ENCODE measurements at regions not wholly inside any gene's neighbourhood (a gene's known extent, or its start where the extent isn't known, plus 50 kb on each side); places are given as distances from the start of the nearest gene placed in this dataset.
"Not testable (repeated sequence)": the region's sequence is repeated elsewhere in the genome, so short reads cannot be mapped to it uniquely, and the experiment has no call there.

DNA sequence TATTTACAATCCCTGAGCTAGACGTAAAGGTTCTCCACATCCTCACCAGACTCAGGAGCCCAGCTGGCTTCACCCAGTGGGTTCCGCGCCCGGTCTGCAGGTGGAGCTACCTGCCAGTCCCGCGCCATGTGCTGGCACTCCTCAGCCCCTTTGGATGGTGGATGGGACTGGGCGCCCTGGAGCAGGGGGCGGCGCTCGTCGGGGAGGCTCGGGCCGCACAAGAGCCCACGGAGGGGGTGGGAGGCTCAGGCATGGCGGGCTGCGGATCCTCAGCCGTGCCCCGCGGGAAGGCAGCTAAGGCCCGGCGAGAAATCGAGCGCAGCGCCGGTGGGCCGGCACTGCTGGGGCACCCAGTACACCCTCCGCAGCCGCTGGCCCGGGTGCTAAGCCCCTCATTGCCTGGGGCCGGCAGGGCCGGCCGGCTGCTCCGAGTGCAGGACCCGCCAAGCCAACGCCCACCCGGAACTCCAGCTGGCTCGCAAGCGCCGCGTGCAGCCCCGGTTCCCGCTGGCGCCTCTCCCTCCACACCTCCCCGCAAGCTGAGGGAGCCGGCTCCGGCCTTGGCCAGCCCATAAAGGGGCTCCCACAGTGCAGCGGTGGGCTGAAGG, 448.3 kb downstream of the COL11A1 start:
- DNase-seq: not testable (repeated sequence)

DNA sequence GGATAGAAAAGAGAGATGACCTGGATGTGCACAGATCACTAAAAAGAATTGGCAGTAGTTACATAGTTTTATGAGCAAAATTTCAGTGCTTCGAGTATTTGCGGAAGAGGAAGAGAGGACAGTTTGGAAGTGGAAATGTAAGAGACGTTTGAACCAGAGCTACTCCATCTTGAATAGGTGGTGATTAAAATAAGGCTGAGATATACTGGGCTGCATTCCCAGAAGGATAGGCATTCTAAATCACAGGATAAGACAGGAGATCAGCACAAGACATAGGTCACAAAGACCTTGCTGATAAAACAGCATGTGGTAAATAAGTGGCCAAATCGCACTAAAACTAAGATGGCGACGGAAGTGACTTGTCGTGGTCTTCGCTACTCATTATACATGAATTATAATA, 453.3 kb downstream of the COL11A1 start:
- DNase-seq: no peak

DNA sequence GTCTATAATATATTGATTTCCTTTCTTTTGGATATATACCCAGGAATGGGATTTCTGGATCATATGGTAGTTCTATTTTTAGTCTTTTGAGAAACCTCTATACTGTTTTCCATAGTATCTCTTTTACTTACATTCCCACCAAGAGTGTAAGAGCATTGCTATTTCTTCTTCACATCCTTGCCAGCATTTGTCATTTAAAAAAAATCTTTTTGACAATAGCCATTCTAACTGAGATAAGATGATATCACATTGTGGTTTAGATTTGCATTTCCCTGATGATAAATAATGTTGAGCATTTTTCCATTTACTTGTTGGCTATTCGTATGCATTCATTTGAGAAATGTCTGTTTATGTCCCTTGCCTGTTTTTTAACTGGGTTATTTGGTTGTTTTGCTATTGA, 467.4 kb downstream of the COL11A1 start:
- no peak for DNase-seq

DNA sequence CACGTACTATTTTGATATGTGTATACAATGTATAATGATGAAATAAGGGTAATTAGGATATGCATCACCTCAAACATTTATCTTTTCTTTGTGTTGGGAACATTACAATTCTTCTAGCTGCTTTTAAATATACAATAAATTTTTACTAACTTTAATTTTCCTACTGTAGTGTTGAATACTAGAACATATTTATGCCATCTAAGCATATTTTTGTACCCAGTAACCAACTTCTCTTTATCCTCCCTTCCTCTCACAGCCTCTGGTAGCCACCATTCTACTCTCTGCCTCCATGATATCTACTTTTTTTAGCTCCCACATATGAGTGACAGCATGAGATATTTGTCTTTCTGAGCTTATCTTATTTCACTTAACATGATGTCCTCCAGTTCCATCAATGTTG, 468.0 kb downstream of the COL11A1 start:
- no peak for DNase-seq

DNA sequence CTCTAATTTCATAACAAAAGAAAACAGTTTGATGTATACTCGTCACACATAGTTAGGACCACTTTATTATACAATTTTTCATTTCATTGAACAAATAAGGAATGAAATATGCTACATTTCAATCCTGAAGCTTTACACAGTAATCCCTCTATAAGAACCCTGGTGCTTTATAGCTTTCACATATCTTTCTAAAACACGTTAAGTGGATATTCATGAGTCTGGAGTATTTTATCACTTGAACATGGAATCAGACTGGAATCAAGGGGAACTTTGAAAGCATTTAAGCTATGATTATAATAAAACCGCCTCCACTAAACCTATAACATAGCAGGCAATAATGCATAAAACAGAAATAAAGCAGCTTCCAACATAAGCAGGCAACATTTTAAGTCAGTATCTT, 476.6 kb downstream of the COL11A1 start:
- DNase-seq: no peak

DNA sequence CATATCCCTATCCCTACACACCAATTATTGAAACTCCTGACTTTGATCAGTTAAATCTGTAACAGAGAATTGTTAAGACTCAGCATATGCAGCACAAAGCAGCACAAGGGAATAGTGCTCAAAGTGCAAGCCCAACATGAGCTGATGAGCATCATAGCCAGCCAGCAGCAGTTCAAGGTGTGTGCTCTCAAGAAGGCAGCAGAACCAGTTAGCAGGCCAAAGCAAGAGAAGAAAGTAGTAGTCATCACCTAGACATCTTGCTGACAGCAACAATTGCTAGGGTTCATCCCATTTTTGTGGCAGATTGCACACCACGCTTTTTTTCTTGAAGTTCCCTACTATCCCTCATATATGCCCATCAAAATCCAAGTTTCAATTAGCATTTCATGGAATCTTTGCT, 478.3 kb downstream of the COL11A1 start:
- no peak for DNase-seq

DNA sequence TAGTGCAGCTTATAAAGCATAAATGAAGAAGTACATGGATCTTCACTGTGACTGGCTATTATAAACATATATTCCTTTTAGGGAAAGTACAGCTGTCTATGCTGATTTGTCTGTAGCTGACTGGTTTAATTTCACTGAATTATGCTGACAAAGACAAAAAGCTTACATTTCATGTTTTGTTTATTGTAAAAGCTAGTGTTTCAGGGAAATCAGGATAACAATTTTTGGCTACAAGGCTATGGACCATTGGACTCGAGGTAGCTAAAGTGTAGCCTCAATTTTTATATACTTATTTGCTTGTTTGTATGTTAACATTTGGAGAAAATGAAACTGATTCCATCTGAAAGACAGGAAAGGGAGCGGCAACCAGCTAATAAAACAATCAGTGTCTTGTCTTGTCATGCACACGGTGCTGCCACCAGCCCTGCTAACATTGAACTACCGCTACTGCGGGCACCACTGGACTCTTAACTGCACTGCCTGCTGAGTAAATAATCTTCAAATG, 480.2 kb downstream of the COL11A1 start:
- DNase-seq: peak; percentile 23

DNA sequence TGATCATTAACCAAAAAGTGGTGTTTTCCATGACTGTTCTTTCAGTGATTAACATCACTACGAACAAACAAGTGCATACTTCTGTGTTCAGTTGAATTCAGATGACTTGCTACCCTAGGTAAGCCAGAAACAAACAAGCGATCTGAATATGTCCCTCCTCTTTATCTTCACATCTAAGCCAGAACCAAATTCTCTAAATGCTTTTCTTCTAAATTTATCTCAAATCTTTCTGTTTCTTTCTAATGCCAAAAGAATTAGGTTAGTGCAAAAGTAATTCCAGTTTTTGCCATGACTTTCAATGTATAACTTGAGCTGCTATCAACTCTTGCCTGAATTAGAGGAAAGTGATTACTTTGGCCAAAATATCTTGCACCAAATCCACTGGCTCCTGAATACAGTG, 481.2 kb downstream of the COL11A1 start:
- no peak for DNase-seq

DNA sequence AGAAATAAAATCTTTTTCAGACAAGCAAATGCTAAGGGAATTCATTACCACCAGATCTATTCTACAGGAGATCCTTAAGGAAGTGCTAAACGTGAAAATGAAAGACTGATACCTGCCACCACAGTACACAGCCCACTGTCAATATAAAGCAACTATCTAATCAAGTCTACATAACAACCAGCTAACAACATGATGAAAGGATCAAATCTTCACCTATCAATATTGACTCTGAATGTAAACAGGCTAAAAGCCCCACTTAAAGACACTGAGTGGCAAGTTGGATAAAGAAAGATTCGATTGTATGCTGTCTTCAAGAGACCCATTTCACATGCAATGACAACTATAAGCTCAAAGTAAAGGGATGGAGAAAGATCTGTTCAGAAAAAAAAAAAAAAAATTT, 492.4 kb downstream of the COL11A1 start:
- no peak for DNase-seq

DNA sequence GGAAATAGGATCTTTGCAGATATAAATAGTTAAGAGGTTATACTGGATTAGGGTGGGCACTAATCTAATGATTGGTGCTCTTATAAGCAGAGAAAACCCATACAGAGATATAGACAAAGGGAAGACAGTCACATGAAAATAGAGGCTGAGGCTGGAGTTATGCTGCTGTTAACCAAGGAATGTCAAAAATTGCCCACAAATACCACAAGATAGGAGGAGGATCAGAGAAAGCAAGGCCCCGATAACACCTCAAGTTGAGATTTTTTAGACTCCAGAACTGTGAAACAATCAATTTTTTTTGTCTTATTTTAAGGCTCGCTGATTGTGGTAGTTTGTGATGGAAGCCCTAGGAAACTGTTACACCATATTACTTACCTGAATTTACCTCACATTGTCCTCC, 513.2 kb downstream of the COL11A1 start:
- DNase-seq: no peak

DNA sequence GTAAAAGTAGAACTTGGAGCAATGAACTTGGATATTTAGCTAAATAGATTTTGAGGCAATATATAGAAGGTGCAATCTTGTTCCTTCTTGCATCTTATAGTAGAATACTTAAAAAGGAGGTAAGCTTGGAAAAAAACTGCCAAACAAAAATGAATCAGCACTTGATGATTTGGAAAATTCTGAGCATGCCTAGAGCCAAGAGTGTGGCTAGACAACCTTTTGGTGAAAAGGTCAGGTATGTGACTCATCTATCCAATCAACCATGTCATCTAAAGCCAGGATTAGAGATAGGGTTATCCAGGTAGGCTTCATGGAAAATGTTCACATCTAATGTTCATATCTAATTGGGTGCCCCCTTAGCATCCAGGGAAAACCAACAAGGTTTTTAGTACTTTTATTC, 515.0 kb downstream of the COL11A1 start:
- DNase-seq: no peak

DNA sequence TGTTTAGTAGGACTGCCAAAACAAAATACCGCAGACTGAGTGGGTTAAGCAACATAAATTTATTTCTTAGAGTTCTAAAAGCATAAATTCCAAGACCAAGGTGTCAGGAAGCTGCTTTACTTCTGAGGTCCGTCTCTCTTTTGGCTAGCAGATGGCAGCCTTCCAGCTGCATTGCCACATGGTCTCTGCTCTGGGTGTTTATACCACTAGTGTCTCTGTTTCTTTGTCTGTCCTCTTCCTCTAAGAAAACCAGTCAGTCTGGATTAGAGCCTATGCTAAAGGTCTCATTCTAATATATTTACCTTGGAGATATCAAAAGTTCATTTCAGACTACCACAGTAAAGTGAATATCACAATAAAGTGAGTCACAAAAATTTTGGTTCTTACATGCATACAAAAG, 519.8 kb downstream of the COL11A1 start:
- DNase-seq: peak; percentile 3

DNA sequence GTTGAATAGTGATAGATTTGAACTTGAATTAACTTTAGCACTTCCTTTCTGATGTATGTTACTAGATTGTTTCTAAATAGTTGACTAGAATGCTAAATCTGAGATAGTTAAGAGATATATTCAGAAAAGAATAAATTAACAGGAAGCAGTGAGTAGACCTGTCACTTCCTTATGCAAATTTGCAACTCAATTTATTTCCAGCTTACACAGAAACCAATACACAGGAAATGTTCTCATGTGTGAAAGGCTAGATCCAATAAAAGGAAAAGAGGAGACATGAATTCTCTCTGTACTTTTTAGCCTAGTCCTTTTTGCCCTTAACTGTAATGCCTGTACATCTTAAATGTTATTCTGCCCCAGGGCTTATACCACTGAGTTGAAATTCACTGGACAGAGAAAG, 522.3 kb downstream of the COL11A1 start:
- no peak for DNase-seq

DNA sequence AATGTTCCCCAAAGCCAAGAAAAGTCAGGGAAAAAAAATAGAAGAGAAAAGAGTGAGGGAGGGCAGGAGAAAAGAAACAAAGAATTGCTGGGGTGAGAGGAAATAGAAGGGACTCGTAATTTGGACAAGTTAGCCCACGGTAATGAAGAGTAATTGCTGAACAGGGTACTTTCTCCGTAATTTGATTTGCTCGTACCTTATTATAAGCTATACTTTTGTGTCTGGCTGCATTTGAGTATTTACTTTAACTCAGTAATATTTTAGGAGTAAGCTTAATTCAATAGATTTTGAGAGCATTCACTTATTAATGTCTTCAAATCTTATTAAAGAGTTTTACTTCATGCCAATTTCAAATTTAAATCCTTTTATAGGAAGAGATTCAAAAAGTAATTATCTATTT, 527.5 kb downstream of the COL11A1 start:
- no peak for DNase-seq

DNA sequence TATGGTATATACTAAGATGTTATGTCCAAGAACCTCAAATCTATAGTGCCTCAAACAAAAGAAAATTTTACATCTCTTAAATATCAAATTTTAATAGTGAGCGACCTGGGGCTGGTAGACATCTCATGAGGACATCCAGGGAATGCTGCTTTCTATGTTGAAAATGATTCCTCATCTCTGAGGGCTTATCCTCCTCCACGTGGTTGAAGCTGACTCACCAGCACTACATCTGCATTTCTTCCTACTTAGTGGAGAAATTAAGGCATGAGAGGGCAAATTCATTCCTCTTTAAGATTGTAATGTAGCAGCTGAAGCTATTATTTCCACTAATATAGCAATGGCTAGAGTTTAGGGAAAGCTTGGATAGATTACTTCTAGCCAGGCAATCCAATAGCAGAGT, 529.5 kb downstream of the COL11A1 start:
- no peak for DNase-seq

DNA sequence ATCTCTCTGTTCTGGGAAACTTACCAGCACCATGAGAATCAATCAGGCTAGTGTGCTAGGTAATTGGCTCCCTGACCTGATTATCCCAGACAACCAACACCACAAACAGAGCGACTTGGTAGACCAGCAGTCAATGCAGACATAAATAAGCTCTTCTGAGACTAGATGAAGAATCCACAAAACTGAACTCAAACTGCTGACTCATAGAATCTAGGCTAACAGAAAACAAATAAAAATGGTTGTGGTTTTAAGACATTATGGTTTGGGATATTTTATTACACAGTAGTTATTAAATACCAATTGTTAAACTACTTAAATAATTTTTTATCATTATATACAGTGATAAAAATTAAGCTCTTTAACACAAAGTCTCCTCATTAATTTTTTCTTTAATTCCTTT, 535.7 kb downstream of the COL11A1 start:
- DNase-seq: no peak

DNA sequence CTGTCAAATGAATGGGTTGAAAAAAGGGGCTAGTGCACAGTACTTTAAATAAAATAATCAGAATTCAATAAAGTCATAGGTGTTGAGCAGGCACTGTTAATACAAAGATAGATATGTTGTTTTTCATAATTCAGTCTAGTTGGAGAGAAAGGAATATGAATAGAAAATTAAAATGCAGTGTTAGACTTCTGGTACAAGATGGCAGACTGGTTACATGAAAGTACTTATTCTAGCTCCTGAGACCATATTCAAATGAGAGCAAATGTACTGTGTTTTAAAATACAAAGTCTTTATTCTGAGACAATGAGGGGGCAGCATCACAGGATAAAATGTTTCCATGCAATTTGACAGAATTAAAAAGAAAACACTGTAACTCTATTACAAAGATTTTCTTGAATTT, 542.1 kb downstream of the COL11A1 start:
- no peak for DNase-seq

DNA sequence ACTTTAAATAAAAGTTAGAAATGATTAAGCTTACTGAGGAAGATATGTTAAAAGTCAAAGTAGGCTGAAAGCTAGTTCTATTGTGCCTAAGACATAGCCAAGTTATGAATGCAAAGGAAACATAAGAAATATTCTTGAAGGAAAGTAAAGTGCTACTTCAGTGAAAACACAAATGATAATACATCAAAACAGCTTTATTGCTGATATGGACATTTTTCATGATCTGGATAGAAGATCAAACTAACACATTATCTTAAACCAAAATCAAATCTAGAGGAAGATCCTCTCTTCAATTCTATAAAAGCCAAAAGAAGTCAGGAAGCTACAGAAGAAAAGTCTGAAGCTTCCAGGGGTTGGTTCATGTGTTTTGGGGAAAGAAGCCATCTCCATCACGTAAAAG, 545.9 kb downstream of the COL11A1 start:
- no peak for DNase-seq

DNA sequence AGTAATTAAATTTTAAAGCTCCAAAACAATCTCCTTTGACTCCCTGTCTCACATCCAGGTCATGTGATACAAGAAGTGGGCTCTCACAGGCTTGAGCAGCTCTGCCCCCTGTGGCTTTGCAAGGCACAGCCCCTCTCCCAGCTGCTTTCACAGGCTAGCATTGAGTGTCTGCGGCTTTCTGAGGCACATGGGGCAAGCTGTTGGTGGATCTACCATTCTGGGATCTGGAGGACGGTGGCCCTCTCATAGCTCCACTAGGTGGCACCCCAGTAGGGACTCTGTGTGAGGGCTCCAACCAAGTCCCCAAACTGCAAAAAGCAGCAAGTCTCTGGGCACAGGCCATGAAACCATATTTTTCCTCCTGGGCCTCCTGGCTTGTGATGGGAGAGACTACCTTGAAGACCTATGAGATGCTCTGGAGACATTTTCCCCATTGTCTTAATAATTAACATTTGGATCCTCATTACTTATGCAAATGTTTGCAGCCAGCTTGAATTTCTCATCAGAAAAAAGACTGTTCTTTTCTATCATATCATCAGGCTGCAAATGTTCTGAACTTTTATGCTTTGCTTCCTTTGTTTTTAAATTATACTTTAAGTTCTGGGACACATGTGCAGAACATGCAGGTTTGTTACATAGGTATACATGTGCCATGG, 554.1 kb upstream of the OLFM3 start:
- peak; percentile 31 for DNase-seq

DNA sequence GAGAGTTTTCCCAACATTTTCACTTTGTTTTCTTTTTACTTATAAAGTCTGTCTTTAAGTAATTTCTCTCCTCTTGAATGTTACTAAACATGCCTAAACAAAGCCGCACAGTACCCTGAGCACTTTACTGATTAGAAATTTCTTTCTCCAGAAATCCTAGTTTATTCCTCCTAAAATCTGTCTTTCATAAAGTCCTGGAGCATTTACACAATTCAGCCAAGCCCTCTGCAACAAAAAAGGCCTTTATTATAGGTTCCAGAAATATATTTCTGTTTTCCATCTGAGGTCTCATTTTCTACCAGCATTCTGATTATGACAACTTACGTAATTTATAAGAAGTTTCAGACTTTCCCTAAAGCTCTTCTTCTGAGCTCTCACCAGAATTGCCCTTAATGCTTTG, 549.5 kb upstream of the OLFM3 start:
- DNase-seq: no peak

DNA sequence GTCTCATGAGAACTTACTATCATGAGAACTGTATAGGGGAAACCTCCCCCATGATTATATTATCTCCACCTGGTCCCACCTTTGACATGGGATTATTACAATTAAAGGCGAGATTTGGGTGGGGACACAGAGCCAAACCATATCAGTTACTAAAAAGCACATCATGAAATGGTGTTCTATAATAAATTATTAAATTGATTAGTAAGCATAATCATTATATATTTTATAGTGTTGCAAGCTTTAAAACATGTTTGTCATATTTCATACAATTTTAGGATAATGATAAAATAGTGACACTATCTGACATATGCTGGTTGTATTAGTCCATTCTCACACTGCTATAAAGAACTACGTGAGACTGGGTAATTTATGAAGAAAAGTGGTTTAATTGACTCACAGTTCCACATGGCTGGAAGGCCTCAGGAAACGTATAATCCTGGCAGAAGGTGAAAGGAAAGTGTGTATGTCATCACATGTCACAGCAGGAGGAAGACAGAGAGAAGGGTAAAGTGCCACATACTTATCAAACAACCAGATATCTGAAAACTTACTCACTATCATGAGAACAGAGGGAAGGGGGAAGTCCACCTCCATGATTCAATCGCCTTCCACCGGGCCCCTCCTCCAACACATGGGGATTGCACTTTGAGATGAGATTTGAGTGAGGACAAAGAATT, 539.2 kb upstream of the OLFM3 start:
- no peak for DNase-seq

DNA sequence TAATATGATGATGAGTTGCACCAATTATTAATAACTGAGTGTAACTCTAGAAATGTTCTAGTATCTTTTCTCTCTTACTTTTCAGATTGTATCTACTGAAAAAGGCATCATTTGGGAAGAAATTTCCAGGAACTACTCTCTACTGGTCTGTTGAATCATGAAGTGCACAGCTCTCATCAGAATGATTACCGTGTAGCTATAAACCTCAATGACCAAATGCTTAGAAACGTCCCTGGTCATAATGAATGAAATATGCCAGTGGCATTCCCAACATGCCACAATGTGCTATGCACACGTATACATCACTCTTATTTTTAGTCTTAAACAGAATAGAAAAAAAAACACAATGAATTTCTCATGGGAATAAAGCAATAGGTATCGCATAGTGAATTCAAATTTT, 534.3 kb upstream of the OLFM3 start:
- no peak for DNase-seq

DNA sequence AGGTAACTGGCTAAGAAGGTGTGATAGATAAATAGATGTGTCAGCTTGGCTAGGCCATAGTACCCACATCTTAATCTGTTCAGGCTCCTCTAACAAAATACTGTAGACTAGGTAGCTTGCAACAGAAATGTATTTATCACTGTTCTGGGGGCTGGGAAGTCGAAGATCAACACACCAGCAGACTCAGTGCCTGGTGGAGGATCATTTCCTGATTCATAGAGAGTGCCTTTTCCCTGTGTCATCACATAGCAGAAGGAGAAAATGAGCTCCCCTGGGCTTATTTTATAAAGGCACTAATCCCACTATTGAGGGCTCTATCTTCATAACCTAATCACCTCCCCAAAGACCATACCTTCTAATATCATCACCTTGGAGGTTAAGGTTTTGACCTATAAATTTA, 532.7 kb upstream of the OLFM3 start:
- DNase-seq: no peak

DNA sequence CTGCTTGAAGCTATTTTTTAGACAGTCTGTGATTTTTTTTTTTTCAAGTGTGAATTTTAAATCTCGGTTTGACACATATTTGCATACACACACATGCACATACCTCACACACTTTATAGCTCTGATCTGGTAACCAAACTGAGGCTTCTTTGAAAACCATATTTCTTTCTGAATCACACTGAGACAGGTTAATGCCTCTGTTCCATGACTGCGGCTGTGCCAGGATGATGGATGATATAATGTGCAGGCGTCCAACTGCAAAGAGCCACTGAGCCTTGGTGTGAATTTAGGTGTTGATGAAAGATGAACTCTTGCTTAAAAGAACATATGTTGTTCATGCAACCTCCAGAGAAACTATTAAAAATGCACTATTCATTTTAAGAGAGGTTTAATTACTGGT, 504.0 kb upstream of the OLFM3 start:
- no peak for DNase-seq

DNA sequence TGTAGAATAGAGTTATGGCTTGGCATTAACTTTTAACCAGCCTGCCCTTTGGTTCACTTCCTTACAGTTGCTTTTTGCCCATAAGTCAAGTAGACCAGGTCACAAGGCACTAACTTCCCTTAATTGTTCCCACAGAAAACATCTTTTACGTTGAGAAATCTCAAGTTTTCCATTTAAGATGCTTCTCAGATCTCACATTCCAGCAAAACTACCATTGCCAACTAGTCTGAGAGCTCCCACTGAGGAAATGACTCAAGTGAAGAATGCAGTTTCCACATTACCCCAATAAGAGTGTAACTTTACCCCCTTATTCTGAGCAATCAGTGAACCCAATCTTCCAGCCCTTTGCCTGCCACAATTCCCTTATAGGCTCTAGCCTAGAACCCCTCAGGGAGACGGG, 502.2 kb upstream of the OLFM3 start:
- no peak for DNase-seq

All from RPMI8226 (cell line).